ENCODE measurements at regions not wholly inside any gene's neighbourhood (a gene's known extent, or its start where the extent isn't known, plus 50 kb on each side); places are given as distances from the start of the nearest gene placed in this dataset.

DNA sequence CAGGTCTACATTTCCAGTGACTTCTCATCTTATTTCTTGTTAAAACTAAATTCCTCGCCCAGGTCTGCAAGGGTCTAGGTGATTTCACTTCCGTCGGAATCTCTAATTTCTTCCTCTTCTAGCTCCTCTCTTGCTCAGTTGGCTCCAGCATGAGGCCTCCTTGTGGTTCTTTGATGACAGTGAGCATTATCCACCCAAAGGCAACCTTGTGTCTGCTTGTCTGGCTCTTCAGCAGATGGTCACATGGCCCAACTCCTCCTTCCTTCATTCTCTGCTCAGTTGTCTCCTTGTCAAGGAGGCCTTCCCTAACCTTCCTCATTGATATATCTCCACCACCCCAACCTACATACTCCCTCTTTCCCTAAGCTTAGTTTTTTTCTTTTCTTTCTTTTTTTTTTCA is 1391.4 kb downstream of the EFNB2 start:
- Histone ChIP-seq H3K9me3 (ENCODE audit: control insufficient read depth, low read length) (no peaks in the 10 kb centered on the region), H3K4me1 (ENCODE audit: control insufficient read depth, insufficient read depth, low read length) (no peaks in the 10 kb centered on the region), H3K27ac (ENCODE audit: low read depth, low read length) (no peak overlapping the region), H3K36me3 (ENCODE audit: control insufficient read depth, insufficient read depth, low read length) (no peaks in the 10 kb centered on the region), H3K9ac (ENCODE audit: extremely low read depth, low read length, poor library complexity, severe bottlenecking) (no peak overlapping the region), H3K4me3 (ENCODE audit: low read length) (no peak overlapping the region), H3K27me3 (ENCODE audit: control insufficient read depth, insufficient read depth, low read length, poor library complexity, severe bottlenecking) (no peaks in the 10 kb centered on the region)
- no peaks in the 10 kb centered on the region for H3K9me3 Mint-ChIP-seq
- peak; percentile 65 for TF ChIP-seq CTCF (conservative IDR thresholded peaks at IDR 0.05)
- no peak overlapping the region for H3K27ac Mint-ChIP-seq
- H3K4me3 Mint-ChIP-seq = no peak overlapping the region
- DNase-seq = peak; percentile 48
- WGBS, 2 experiments (ENCODE audit: insufficient coverage in 1 of 2, insufficient read length in 1 of 2) = 94 to 100% methylated on average over 3 of the region's 3 CpGs
- no peaks in the 10 kb centered on the region for H3K36me3 Mint-ChIP-seq (ENCODE audit: low read depth)
- peaks cover 10% of the 10 kb centered on the region for H3K27me3 Mint-ChIP-seq (ENCODE audit: insufficient read depth)
- H3K4me1 Mint-ChIP-seq = peaks cover 9% of the 10 kb centered on the region

DNA sequence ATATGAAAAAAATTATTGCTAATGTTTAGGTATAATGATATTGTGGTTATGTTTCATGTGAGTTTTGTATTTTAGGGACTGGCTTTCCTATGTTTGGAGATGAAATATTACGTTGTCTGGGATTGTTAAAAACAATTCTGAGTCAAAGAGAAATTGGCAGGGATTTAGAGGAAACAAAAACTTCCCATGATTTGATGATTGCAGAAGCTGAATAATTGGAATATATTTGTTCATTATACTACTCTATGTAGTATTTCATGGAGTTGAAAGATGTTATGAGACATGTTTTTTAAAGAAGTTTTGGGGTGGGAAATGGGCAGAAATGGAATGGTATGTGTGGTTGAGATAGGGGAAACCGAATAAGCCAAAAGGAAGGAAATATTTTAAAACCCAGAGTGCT is 1392.9 kb downstream of the EFNB2 start:
- no peak overlapping the region for H3K27ac ChIP-seq (ENCODE audit: low read depth, low read length)
- WGBS, 2 experiments (ENCODE audit: insufficient coverage in 1 of 2, insufficient read length in 1 of 2) = 47 to 100% methylated on average over 1 to 2 of the region's 2 CpGs
- H3K4me1 Mint-ChIP-seq = peaks cover 10% of the 10 kb centered on the region
- H3K4me3 ChIP-seq (ENCODE audit: low read length) = no peak overlapping the region
- peaks cover 16% of the 10 kb centered on the region for H3K27me3 Mint-ChIP-seq (ENCODE audit: insufficient read depth)
- H3K27ac Mint-ChIP-seq = no peak overlapping the region
- no peak for TF ChIP-seq CTCF (conservative IDR thresholded peaks at IDR 0.05)
- no peaks in the 10 kb centered on the region for H3K36me3 ChIP-seq (ENCODE audit: control insufficient read depth, insufficient read depth, low read length)
- DNase-seq = no peak
- no peaks in the 10 kb centered on the region for H3K27me3 ChIP-seq (ENCODE audit: control insufficient read depth, insufficient read depth, low read length, poor library complexity, severe bottlenecking)
- H3K9me3 Mint-ChIP-seq = no peaks in the 10 kb centered on the region
- no peak overlapping the region for H3K4me3 Mint-ChIP-seq
- no peaks in the 10 kb centered on the region for H3K36me3 Mint-ChIP-seq (ENCODE audit: low read depth)
- no peaks in the 10 kb centered on the region for H3K4me1 ChIP-seq (ENCODE audit: control insufficient read depth, insufficient read depth, low read length)
- H3K9ac ChIP-seq (ENCODE audit: extremely low read depth, low read length, poor library complexity, severe bottlenecking) = no peak overlapping the region
- no peaks in the 10 kb centered on the region for H3K9me3 ChIP-seq (ENCODE audit: control insufficient read depth, low read length)

DNA sequence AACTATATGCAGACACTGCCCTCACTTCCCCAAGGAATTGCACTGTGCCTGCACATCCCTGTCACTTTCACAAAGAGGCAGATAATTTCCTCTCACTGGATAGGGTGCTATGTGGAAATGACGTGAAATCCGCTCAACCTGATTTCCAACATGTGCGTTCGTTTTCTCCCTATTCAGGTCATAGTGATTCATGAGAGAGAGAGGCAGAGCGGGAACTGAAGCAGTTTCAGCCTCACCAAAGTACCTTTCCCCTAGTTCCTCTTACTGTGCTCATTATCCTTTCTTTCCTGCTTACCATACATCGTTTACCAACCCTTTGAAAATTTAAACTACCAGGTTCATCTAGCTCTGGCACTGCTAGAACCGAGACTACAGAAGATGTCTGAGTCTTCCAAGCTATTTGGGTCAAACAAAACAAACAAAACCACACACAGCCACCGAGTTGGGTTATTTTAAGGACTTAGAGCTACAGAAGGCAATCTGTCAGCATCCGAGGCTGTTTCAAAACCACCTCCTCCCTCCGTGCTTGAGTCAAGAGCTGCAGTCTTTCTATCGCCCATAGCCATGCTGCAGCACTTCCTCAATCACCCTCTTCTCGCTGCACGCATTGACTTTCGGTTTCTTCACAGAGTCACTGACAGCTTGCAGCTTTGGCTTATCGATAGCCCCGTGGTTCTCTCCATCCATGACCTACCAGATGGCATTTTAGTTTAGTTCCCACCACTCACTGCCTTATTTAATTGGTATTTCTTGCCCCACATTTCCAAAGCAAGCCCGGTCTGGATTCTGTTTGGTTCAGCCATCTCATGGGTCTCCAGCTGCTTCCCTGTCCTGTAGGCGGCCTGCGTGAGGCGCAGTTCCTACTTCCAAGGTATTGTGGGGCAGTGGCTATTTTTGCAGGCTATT is 1395.8 kb downstream of the EFNB2 start:
- Mint-ChIP-seq H3K4me1 (peaks cover 28% of the 10 kb centered on the region), H3K27ac (peak overlapping the region; percentile 29), H3K27me3 (ENCODE audit: insufficient read depth) (peaks cover 16% of the 10 kb centered on the region), H3K9me3 (peaks cover under 1% of the 10 kb centered on the region), H3K36me3 (ENCODE audit: low read depth) (no peaks in the 10 kb centered on the region), H3K4me3 (peak overlapping the region; percentile 27)
- Histone ChIP-seq H3K27me3 (ENCODE audit: control insufficient read depth, insufficient read depth, low read length, poor library complexity, severe bottlenecking) (no peaks in the 10 kb centered on the region), H3K9me3 (ENCODE audit: control insufficient read depth, low read length) (no peaks in the 10 kb centered on the region), H3K4me3 (ENCODE audit: low read length) (no peak overlapping the region), H3K27ac (ENCODE audit: low read depth, low read length) (no peak overlapping the region), H3K36me3 (ENCODE audit: control insufficient read depth, insufficient read depth, low read length) (no peaks in the 10 kb centered on the region), H3K9ac (ENCODE audit: extremely low read depth, low read length, poor library complexity, severe bottlenecking) (no peak overlapping the region), H3K4me1 (ENCODE audit: control insufficient read depth, insufficient read depth, low read length) (peaks cover 11% of the 10 kb centered on the region)
- peak; percentile 59 for DNase-seq
- 93 to 95% methylated on average over 20 of the region's 20 CpGs for WGBS, 2 experiments (ENCODE audit: insufficient coverage in 1 of 2, insufficient read length in 1 of 2)
- peak; percentile 35 for TF ChIP-seq CTCF (conservative IDR thresholded peaks at IDR 0.05)

All from endodermal cell (in vitro differentiated cells).